Dedifferentiated amniotic fluid mesenchymal stem cell (primary cell): ENCODE measurements at regions not wholly inside any gene's neighbourhood (a gene's known extent, or its start where the extent isn't known, plus 50 kb on each side); places are given as distances from the start of the nearest gene placed in this dataset.
"Not testable (repeated sequence)": the region's sequence is repeated elsewhere in the genome, so short reads cannot be mapped to it uniquely, and the experiment has no call there.

Experiments used
- DNase-seq: peaks from one replicate; pipeline ENCODE4 v3.0.0-alpha.2; 2016; ENCODE audit errors: extremely low spot score

DNA sequence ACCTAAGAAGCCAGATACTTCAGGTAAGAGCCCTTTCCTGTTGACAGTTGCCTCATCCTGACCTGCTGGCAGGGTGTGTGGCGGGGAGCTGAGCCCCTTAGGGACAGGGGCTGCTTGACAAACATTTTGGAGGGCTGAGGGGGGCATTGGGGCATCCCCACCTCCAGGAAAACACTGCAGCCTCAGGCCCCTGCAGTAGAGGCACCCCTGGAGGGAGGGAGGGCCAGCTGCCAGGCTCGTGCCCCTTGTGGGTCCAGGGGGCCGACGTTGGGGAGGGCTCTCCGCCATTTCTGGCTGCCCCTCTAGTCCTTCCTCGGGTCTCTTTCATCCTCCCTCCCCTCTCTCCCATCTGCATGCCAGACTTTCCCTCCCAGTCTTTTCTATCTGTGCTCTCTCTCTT is 177.3 kb downstream of the RPS24 start:
- DNase-seq = no peak

DNA sequence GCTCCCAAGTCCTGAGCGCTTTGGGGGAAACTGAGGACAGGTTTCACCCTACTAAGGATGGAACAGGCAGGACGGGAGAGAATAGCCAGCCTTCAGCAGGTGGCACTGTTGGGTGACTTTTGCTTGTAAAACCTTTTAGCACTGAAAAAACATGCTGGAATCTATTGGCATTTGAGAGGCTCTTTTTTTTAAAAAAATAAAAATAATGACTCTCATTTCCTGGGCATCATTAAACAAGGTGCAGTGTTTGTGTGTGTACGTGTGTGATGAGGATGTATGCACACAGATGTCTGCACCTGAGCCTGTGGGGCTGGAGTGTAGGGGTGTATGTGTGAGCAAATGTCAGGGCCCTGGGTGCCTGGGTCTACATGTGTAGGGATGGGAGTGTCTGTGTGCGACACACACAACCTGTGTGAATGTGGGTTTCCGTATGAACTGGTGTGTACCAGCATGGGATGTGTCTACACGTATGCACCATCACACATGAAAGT is 177.9 kb downstream of the RPS24 start:
- DNase-seq = peak; percentile 61

GRCh38 chr10:78212060-78212785 is 178.6 kb downstream of the RPS24 start:
- no peak for DNase-seq

DNA sequence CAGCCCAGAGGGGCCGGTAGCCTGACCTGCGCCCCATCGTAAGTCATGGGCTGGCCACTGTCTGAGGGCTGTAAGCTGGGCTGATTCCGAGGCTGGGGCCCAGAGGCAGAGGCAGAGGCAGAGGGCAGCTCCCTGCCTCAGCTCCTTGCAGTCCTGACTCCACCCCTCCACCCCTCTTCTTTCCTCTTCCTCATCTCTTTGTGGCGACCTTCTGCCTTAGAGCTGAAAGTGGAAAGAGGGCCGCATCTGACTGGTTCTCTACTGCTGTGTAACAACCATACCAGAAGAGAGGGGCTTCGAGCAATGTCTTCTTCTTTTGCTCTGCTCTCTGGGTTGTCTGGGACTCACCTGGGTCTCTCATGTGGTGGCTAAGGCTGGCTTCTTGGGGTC is 179.1 kb downstream of the RPS24 start:
- DNase-seq = no peak

GRCh38 chr10:78214955-78215354 is 181.3 kb downstream of the RPS24 start:
- no peak for DNase-seq

- DNase-seq = peak; percentile 39
Observed at GRCh38 chr10:78215645-78216044, 182.0 kb downstream of the RPS24 start.

- DNase-seq = no peak
Observed at GRCh38 chr10:78217336-78217735, 183.7 kb downstream of the RPS24 start.

- no peak for DNase-seq
Observed at GRCh38 chr10:78218798-78219490, 185.3 kb downstream of the RPS24 start.

- not testable (repeated sequence) for DNase-seq
Observed at GRCh38 chr10:78219568-78219967, 185.9 kb downstream of the RPS24 start.

GRCh38 chr10:78220781-78221180 is 187.1 kb downstream of the RPS24 start:
- no peak for DNase-seq

DNA sequence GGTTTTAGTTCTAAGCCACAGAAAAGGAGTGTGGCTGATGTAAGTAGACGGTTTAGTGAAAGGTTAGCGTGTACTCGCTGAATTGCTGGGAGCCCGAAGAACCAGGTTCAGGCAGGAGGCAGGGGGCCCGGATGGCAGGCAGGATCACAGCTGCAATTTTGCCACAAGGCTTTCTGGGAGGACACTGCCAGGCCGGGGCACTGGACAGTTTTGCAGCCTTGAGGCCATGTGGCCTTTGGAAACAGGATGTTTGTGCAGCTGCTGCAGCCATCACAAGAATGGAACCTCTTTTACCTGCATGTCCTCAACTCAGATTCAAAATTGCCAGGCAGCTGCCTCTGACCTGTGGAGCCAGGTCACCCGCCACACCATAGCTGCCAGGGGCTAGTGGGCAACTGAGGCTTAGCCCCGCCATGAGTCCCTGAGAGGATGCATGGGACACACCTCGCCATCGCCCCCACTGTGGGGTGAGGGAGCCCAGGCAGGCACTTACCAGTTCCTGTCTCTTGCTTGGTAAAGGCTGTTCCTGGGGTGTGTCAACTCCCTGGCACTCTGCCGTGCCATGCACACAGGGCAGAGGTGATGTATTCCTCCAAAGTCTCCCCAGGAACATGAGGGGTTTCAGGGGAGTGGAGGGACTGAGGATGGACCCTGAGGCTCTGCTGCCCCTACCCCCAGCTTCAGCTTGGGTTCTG is 188.6 kb downstream of the RPS24 start:
- no peak for DNase-seq

DNA sequence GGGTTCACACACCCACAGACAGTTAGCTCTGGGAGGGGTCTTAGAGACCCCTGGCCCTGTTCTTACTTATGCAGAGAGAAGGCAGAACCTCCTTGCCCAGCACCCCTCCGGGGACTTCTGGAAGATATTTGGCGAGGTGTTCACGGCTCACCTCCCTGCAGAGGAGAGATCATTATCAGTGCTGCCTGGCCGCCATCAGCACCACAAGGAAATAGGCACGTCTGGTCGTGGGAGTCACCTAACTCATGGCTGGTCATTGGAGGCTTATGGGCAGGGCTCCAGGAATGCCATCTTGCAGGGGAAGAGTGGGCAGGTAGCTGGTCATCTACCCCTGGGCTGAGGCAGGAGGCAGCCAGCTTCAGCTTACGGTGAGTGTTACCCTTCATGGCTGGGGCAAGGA is 189.4 kb downstream of the RPS24 start:
- no peak for DNase-seq

DNA sequence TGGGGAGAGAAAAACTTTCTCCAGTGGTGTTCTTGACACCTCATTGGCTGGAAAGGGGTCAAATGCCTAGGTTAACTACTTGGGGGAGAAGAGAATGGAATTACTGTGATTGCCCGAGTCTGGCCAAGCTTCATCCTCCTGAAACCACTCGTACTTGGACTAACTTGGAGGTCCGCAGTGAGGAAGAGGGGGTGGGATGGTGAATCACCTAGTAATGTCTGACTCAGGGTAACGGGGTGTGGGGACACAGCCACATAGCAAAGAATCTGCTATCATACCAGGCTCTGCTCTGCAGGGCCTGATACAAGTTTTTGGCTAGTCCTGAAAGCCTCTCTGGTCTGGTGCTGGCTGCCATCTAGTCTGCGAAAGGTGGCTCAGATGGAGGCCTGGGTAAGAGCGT is 190.9 kb downstream of the RPS24 start:
- DNase-seq = no peak

GRCh38 chr10:78225594-78225993 is 191.9 kb downstream of the RPS24 start:
- DNase-seq = no peak

GRCh38 chr10:78229489-78229888 is 195.8 kb downstream of the RPS24 start:
- DNase-seq = no peak

DNA sequence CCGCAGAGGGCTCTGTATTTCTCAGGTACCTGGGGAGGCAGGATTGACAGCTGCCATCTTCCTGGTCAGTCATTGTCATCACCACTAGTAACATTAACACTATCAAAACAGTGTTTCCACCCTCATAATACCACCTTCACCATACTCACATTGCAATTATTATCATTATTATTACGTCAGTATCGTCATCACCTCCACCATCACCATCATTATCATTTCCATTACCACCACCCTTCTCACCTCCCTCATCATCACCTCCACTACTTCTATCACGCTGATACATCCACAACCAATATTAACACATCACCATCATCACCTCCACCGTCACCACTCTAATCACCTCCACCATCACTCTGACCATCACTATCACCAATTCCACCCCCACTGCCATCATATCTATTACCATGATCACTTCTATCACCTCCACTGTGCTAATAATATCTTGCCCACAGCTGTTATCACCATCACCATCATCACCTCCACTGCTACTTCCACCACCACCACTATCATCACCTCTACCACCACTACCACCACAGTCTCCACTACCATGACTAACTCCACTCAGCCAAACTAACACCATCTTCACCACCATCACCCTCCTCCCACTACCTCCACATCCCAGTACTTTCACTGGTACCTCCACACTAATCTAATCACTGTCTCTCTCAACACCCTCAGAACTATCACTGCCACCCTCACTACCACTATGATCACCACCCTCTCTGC is 196.4 kb downstream of the RPS24 start:
- DNase-seq = no peak

GRCh38 chr10:78231327-78231726 is 197.7 kb downstream of the RPS24 start:
- no peak for DNase-seq

- peak; percentile 33 for DNase-seq
Observed at GRCh38 chr10:78231939-78232338, 198.3 kb downstream of the RPS24 start.

DNA sequence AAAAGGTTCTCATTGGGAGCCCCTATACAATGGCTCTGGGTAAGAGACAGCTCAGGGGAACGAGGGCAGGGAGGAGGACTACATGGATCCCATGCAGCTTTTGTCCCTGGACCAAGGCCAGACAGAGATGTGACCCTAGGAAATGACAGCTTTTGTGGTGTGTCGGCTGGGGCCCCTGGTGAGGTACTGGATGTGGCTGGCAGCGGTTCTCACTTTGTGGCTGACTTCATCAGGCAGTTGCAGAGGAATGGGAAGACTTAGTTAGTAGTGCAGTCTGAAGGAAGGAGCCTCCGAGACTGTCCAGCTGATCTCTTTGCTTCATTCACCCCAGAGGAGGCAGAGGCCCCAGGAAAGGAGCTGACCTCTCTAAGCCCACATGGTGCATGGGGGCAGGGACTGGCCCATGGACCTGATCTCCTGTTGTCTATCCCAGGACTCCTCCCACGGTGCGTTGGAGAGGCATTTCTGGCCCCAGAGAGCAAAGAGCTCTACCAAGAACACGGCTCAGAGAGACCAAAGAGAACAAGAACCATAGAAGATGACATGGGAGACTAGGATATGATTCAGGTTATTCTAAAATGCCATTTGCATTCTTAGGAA is 202.9 kb downstream of the RPS24 start:
- no peak for DNase-seq

DNA sequence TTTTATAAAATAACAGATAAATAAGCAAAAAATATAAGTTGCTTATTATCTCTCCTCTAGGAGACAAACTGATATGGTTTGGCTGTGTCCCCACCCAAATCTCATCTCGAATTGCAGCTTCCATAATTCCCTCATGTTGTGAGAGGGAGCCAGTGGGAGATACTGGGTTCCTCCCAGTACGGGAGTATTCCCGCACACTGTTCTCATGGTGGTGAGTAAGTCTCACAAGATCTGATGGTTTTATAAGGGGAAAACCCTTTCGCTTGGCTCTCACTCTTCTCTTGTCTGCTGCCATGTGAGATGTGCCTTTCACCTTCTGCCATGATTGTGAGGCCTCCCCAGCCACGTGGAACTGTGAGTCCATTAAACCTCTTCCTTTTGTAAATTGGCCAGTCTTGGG is 204.3 kb downstream of the RPS24 start:
- not testable (repeated sequence) for DNase-seq

- DNase-seq = no peak
Observed at GRCh38 chr10:78247266-78247665, 213.6 kb downstream of the RPS24 start.

DNA sequence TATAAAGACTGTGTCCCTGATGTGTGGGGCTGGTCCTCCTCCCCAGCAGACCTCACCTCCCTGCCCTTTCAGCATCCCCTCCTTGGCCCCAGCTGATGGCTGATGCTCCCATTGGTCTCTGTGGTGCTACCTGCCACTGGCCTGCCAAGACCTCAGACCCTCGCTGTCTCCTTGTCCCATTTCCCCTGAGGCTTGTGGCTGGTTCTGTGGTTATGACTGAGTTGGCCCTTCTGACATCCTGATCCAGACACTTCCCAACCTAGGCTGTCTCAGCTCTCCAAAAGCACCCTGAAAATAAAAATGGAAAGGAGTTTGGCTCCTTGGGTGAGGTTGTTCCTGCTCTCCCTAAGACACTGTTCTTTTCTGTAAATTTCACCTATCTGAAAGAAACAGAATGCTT is 214.2 kb downstream of the RPS24 start:
- no peak for DNase-seq
